GM12864 (cell line): ENCODE measurements at regions not wholly inside any gene's neighbourhood (a gene's known extent, or its start where the extent isn't known, plus 50 kb on each side); places are given as distances from the start of the nearest gene placed in this dataset.

Experiments used
- DNase-seq: peaks from one replicate; pipeline ENCODE4 v3.0.0-alpha.2; 2011; ENCODE audit warnings: low read depth
- H3K4me3 ChIP-seq: 2 replicates; pipeline ENCODE4 v1.5.1; 2011; ENCODE audit warnings: mild to moderate bottlenecking, low read depth, low read length, control low read depth
- CTCF ChIP-seq: IDR thresholded peaks from 2 replicates; pipeline ENCODE4 v1.5.1; 2011; ENCODE audit warnings: low read depth, mild to moderate bottlenecking, moderate library complexity, low read length, control low read depth, inconsistent platforms; ENCODE audit errors: missing control alignments

- TF ChIP-seq CTCF: no peak
Measured at GRCh38 chr1:199778324-199778955, 249.1 kb upstream of the NR5A2 start.

GRCh38 chr1:199780091-199780490 lies 247.4 kb upstream of the NR5A2 start:
- no peak overlapping the region for H3K4me3 ChIP-seq
- DNase-seq: no peak
- no peak for TF ChIP-seq CTCF

More at GRCh38 chr1:199778324-199778955, 249.1 kb upstream of the NR5A2 start:
- DNase-seq: no peak
- no peak overlapping the region for H3K4me3 ChIP-seq

GRCh38 chr1:199780948-199781670 lies 246.4 kb upstream of the NR5A2 start:
- no peak for DNase-seq
- H3K4me3 ChIP-seq: no peak overlapping the region
- TF ChIP-seq CTCF: no peak

- TF ChIP-seq CTCF: no peak
- no peak overlapping the region for H3K4me3 ChIP-seq
- DNase-seq: no peak
Measured at GRCh38 chr1:199784138-199784895, 243.2 kb upstream of the NR5A2 start.

GRCh38 chr1:199786695-199787094 lies 240.8 kb upstream of the NR5A2 start:
- H3K4me3 ChIP-seq: no peak overlapping the region
- TF ChIP-seq CTCF: no peak
- no peak for DNase-seq

- H3K4me3 ChIP-seq: no peak overlapping the region
- TF ChIP-seq CTCF: no peak
- DNase-seq: no peak
Measured at GRCh38 chr1:199789141-199789540, 238.4 kb upstream of the NR5A2 start.
